B cell (primary cell): ENCODE measurements at regions not wholly inside any gene's neighbourhood (a gene's known extent, or its start where the extent isn't known, plus 50 kb on each side); places are given as distances from the start of the nearest gene placed in this dataset.

Experiments used
- CTCF ChIP-seq: fragments of 200-600 bp; IDR thresholded peaks from one replicate; pipeline ENCODE4 v1.8.0; 2022; ENCODE audit warnings: antibody characterized with exemption, mild to moderate bottlenecking
- EZH2 ChIP-seq: IDR thresholded peaks from 2 replicates; pipeline ENCODE4 v1.6.1; 2012; ENCODE audit warnings: borderline replicate concordance, low read depth, mild to moderate bottlenecking, moderate library complexity, low read length; ENCODE audit not compliant: insufficient read depth, poor library complexity, severe bottlenecking

- no peak for TF ChIP-seq CTCF
- TF ChIP-seq EZH2 = no peak
Observed at GRCh38 chr7:153012203-153012602, 252.7 kb downstream of the ACTR3B start.
